HG03196 (cell line): ENCODE measurements at regions not wholly inside any gene's neighbourhood (a gene's known extent, or its start where the extent isn't known, plus 50 kb on each side); places are given as distances from the start of the nearest gene placed in this dataset.
"Not testable (repeated sequence)": the region's sequence is repeated elsewhere in the genome, so short reads cannot be mapped to it uniquely, and the experiment has no call there.

Experiments
- ATAC-seq: cut with Tn5 transposase; IDR thresholded peaks from one replicate; pipeline ENCODE4 v1.9.1; 2021; ENCODE audit not compliant: unreplicated experiment

GRCh38 chr5:114146398-114146797, 215.5 kb upstream of the KCNN2 start:
- no peak for ATAC-seq

GRCh38 chr5:114148253-114148652, 213.6 kb upstream of the KCNN2 start:
- no peak for ATAC-seq

GRCh38 chr5:114148728-114149127, 213.1 kb upstream of the KCNN2 start:
- not testable (repeated sequence) for ATAC-seq

DNA sequence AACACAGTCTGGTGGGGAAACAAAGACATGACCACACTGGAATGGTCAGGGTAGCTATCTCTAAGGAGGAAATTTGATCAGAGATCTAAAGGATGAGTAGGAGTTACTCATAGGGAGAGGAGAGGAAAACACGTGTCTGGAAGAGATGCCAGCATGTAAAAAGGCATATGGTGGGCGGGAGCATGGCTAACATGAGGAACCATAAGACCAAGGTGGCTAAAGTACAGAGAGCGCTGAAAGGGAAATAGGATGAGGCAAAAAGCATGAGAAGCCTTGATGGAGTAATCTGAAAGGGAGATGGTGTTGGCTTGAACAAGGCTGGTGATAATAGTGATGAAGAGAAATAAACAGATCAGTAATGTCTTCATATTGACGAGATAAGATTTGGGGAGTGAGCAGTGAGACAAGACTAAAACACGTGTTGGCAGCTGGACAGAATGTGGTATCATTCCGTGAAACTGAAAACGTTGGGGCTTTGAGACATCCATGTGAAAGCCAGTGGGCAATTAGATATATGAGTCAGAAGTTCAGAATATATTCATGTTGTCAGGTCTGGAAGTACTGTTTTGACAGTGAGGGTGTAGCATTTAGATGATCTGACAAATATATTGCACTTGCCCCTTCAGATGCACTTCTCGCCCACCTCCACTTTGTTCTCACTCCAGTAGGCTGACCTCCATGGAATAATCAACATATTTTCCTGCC, 209.1 kb upstream of the KCNN2 start:
- ATAC-seq, result no peak

DNA sequence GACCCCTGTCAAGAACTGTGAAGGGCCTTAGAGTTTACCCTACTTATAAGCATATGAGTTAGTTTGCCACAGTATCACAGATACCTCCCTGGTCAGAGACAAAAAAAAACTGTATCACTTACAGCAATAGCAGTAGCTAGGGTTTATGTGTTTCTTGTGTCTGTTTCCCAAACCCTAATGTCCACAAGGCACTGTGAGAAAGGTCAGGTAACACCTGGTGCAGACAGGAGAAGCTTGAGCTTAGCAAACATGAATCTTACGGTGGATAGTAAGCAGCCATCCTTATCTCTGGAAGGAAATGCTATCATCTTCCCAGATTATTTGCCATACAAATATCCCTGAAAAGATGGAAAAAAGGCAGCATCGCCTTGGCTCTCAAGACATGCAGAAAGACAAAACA, 208.5 kb upstream of the KCNN2 start:
- ATAC-seq, result no peak

DNA sequence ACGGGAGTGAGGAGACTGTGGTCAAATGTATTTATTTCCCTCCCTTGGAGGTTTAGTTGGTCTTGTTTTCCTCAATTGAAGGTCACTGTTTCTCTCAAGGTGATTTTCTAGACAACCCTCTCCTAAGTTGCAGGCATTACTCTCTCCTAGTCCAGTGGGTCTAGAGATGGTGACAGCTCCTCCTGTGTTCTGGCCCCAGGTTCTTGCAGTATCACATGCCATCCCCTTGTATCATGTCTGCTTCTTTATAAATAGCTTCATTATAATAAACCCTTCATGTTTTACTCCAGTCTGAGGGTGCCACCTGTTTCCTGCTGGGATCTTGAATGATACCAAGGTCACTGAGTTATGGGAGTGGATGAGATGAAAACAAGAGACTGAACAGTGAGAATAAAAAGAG, 208.0 kb upstream of the KCNN2 start:
- ATAC-seq, result no peak

GRCh38 chr5:114166081-114166480, 195.8 kb upstream of the KCNN2 start:
- no peak for ATAC-seq

- no peak for ATAC-seq
Measured at GRCh38 chr5:114174131-114174530, 187.7 kb upstream of the KCNN2 start.

DNA sequence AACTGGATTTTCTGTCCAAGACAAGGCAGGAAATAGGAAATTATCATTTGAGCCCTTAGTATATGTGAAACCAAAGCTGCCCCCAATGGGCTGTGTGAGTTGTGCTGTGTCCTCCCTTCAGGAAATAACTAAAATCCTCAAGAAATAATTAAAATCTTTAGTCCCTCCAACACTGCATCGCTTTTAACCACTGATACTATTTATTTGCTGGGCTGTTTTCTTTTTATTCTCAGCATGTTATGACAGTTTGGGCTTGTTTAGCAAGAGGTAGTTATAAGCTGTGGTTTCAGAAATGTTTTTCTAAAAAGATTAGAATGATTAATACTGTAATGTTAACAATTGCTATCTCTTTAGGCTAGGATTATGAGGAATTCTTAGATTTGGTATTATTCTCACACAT, 187.0 kb upstream of the KCNN2 start:
- ATAC-seq, result no peak

DNA sequence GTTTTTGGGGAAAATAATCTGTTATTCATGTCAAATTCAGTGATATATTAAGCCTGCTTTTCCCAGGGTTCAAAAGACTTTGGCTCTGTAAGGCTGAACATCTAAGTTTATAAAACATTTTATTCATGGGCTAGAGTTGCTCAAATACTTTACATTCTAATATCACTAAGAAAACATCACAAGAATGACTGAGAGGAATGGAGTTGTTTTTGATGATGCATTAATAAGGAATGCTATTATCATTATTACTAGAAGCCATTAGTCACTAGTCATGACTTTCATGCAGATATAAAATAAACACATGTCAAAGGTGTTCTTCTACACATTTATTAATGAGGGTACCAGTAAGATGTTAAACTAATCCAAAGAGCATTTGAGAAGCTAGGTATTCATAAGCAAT, 185.5 kb upstream of the KCNN2 start:
- ATAC-seq, result no peak

DNA sequence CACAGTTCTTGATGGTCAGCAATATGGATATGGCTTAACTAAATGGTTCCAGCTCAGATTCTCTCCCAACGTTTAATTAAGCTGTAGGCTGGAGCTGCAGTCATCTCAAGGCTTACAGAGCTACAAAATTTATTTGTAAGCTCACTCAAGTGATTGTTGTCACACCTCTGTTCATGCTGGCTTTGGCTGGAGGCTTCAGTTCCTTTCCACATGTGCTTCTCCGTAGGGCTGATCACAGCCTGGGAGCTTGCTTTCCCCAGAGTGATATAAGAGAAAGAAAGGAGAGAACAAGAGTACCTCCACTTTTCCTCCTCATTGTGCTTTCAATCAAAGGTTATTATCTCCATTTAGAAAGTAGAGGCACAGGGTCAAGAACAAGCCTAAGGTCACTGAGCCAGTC, 182.7 kb upstream of the KCNN2 start:
- no peak for ATAC-seq

- no peak for ATAC-seq
Measured at GRCh38 chr5:114184006-114184405, 177.9 kb upstream of the KCNN2 start.

GRCh38 chr5:114185274-114185673, 176.6 kb upstream of the KCNN2 start:
- no peak for ATAC-seq

DNA sequence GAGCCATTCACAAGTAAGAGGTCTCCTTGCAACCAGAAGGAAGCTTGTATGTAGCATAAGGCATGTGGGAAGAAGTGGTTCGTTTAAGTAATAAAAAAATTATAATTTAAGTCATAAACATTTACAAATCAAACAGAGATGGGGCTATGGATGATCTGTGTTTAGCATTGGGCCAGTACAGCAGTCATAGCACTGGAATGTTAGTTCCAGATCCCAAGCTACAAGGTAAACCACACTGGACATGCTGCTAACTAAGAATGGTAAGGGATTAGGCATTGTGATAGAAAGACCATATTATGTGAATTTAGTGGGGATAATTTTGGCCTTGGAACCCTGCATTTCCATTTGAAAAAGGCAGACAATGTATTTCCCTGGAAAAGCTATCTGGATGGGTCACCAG, 170.4 kb upstream of the KCNN2 start:
- ATAC-seq, result no peak

DNA sequence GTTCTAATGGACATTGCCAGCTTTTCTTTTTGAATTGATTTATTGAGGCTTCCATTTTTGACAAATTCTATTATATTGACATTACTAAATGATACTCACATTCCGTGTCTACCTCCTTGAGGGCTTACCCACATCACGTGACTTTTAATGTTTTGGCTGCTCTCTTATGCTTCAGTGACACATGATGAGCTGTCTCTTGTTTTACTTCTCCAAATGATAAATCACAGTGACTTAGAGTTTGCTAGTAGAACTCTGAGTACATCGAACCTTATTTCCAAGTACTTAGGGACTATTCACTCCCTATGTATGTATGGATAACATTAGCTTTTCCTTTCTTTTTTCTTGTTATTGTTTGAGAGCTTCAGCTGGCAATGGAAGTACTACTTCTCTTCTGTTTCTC, 169.8 kb upstream of the KCNN2 start:
- no peak for ATAC-seq

- ATAC-seq, result no peak
Measured at GRCh38 chr5:114201332-114201731, 160.5 kb upstream of the KCNN2 start.

GRCh38 chr5:114204923-114205322, 156.9 kb upstream of the KCNN2 start:
- no peak for ATAC-seq

GRCh38 chr5:114206640-114207039, 155.2 kb upstream of the KCNN2 start:
- no peak for ATAC-seq

- no peak for ATAC-seq
Measured at GRCh38 chr5:114207615-114208014, 154.3 kb upstream of the KCNN2 start.

DNA sequence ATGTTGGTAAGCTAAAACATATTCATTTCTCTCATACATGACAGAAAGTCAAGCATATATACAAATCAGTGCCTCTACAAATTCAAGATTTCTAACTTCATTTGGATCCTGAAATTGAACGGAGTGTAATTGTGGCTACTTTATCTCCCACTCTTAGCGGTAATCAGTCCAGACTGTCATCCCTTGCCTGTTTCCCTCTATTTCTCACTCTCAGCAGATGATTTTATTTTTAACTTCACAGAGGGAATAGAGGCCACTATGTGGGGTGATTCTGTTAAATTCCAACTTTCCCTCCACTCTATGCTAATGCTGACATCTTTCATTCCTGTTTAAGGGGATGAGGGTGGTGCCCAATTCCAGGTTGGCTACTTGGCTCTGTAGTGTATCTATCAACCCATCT, 153.8 kb upstream of the KCNN2 start:
- ATAC-seq, result no peak

- no peak for ATAC-seq
Measured at GRCh38 chr5:114208588-114208987, 153.3 kb upstream of the KCNN2 start.

DNA sequence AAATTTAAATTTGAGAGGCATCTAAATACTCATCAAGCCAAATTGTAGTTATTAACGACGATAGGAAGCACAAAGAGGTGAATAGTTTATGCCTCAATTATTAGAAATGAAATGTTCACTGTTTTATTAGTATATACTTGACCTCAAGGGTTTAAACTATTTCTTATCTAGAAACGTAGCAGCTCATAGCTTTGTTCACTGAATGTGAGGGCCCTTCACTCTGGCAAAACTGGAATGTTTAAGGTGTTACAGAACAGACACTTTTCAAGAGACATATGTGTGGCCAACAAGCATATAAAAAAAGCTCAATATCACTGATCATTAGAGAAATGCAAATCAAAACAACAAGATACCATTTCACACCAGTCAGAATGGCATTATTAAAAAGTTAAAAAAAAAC, 151.2 kb upstream of the KCNN2 start:
- ATAC-seq, result no peak

DNA sequence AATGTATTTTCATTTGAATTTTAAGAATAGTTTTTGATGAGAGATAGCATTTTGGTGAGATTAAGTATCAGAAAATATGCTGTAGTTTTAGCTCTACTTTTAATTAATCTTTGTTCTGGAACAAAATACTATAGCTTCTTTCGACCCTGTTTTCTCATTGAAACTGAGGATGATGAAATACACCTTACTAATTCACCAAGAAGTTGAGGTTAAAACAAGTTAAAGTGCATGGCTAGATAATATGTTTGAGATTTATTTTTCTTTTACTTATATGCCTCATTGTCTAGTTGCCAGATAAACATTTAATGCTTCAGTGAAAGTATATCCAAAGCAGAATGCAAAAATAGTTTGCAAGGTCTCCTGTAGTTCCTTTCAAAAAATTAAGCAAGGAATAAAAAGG, 140.1 kb upstream of the KCNN2 start:
- ATAC-seq, result no peak
